Osteoblast (primary cell): ENCODE measurements at regions not wholly inside any gene's neighbourhood (a gene's known extent, or its start where the extent isn't known, plus 50 kb on each side); places are given as distances from the start of the nearest gene placed in this dataset.

ENCODE experiments used
- DNase-seq: peaks from one replicate; pipeline ENCODE4 v3.0.0; 2011; ENCODE audit warnings: low spot score, mixed read lengths; ENCODE audit not compliant: insufficient read length; ENCODE audit errors: missing footprints
- H2AFZ ChIP-seq: 2 replicates; pipeline ENCODE4 v1.6.0; 2011; ENCODE audit warnings: mild to moderate bottlenecking, low read length
- H3K27ac ChIP-seq: 2 replicates; pipeline ENCODE4 v1.5.1; 2011; ENCODE audit warnings: mild to moderate bottlenecking, low read depth, low read length, moderate library complexity
- H3K27me3 ChIP-seq: 2 replicates; pipeline ENCODE4 v1.6.0; 2012; ENCODE audit warnings: mild to moderate bottlenecking, control low read depth, inconsistent platforms, low read length, moderate library complexity; ENCODE audit not compliant: insufficient read depth
- H3K36me3 ChIP-seq: 2 replicates; pipeline ENCODE4 v1.5.1; 2011; ENCODE audit warnings: mild to moderate bottlenecking, low read length, control low read depth, moderate library complexity; ENCODE audit not compliant: insufficient read depth
- H3K4me1 ChIP-seq: 2 replicates; pipeline ENCODE4 v1.5.1; 2011; ENCODE audit warnings: mild to moderate bottlenecking, low read length, control low read depth, moderate library complexity; ENCODE audit not compliant: insufficient read depth
- H3K4me2 ChIP-seq: 2 replicates; pipeline ENCODE4 v1.6.0; 2011; ENCODE audit warnings: mild to moderate bottlenecking, low read length; ENCODE audit not compliant: insufficient read depth
- H3K4me3 ChIP-seq: fragments of 200-600 bp; sonication (generic); 3 replicates; pipeline ENCODE4 v1.5.1; 2012; ENCODE audit warnings: mild to moderate bottlenecking, low read length, inconsistent platforms; ENCODE audit not compliant: insufficient read depth
- H3K79me2 ChIP-seq: 2 replicates; pipeline ENCODE4 v1.6.0; 2012; ENCODE audit warnings: mild to moderate bottlenecking, low read length, control low read depth, inconsistent platforms; ENCODE audit not compliant: insufficient read depth
- H3K9me3 ChIP-seq: 2 replicates; pipeline ENCODE4 v1.5.1; 2011; ENCODE audit warnings: low read depth, low read length, control low read depth
- H4K20me1 ChIP-seq: 2 replicates; pipeline ENCODE4 v1.6.0; 2012; ENCODE audit warnings: mild to moderate bottlenecking, low read length, control low read depth; ENCODE audit not compliant: insufficient read depth
- TF ChIP-seq, protein P1 (sequence below): IDR thresholded peaks from 2 replicates; pipeline ENCODE4 v1.5.1; 2011; ENCODE audit warnings: mild to moderate bottlenecking, low read depth, low read length, moderate library complexity; ENCODE audit errors: extremely low read depth

- DNase-seq: no peak
- no peaks in the 10 kb centered on the region for H3K79me2 ChIP-seq
- H3K4me2 ChIP-seq: no peak overlapping the region
- TF ChIP-seq, protein P1, sequence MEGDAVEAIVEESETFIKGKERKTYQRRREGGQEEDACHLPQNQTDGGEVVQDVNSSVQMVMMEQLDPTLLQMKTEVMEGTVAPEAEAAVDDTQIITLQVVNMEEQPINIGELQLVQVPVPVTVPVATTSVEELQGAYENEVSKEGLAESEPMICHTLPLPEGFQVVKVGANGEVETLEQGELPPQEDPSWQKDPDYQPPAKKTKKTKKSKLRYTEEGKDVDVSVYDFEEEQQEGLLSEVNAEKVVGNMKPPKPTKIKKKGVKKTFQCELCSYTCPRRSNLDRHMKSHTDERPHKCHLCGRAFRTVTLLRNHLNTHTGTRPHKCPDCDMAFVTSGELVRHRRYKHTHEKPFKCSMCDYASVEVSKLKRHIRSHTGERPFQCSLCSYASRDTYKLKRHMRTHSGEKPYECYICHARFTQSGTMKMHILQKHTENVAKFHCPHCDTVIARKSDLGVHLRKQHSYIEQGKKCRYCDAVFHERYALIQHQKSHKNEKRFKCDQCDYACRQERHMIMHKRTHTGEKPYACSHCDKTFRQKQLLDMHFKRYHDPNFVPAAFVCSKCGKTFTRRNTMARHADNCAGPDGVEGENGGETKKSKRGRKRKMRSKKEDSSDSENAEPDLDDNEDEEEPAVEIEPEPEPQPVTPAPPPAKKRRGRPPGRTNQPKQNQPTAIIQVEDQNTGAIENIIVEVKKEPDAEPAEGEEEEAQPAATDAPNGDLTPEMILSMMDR: no peak
- no peaks in the 10 kb centered on the region for H3K9me3 ChIP-seq
- no peak overlapping the region for H3K4me3 ChIP-seq
- no peaks in the 10 kb centered on the region for H3K4me1 ChIP-seq
- no peaks in the 10 kb centered on the region for H4K20me1 ChIP-seq
- H3K27me3 ChIP-seq: no peaks in the 10 kb centered on the region
- H3K36me3 ChIP-seq: no peaks in the 10 kb centered on the region
- H3K27ac ChIP-seq: no peak overlapping the region
- H2AFZ ChIP-seq: no peak overlapping the region
Observed at GRCh38 chr2:6025391-6025790, 333.2 kb downstream of the SOX11 start.

- Histone ChIP-seq H4K20me1 (no peaks in the 10 kb centered on the region), H3K36me3 (no peaks in the 10 kb centered on the region), H3K27me3 (no peaks in the 10 kb centered on the region), H3K9me3 (no peaks in the 10 kb centered on the region), H3K4me1 (no peaks in the 10 kb centered on the region), H3K4me2 (no peak overlapping the region), H3K4me3 (no peak overlapping the region), H2AFZ (no peak overlapping the region), H3K79me2 (no peaks in the 10 kb centered on the region), H3K27ac (no peak overlapping the region)
- TF ChIP-seq, protein P1: no peak
- DNase-seq: no peak
Observed at GRCh38 chr2:6027066-6027465, 334.9 kb downstream of the SOX11 start.

DNA sequence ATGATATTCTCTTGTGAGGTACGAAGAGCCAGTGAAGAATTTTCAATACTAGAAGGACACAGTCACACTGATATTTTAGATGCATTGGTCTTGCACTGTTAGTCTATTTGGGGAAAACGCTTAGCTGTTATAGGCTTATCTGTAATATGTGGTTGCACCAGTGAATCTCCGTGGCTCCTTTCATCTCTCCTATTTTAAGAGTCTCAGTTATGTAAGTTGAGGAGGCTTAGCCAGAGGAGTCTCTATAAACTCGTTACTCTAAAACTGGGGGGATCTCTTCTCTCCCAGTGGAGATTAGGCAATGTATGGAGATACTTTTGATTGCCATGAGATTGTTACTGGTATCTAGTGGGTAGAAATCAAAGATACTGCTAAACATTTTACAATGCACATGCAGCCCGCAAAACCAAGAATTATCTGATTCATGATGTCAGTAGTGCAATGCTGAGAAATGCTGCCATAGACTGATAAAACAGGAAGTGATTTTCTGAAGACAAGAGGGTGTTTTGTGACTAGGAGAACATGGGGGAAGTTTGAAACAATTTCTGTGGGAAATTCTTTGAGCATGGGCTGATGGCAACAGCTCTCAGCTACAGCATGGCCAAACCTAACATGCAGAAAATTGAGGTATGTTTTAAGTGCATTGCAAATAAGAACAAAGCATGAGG is 339.1 kb downstream of the SOX11 start:
- DNase-seq: no peak
- H3K79me2 ChIP-seq: no peaks in the 10 kb centered on the region
- H3K27me3 ChIP-seq: no peaks in the 10 kb centered on the region
- no peak overlapping the region for H3K4me3 ChIP-seq
- H3K36me3 ChIP-seq: no peaks in the 10 kb centered on the region
- H2AFZ ChIP-seq: no peak overlapping the region
- TF ChIP-seq, protein P1: no peak
- no peaks in the 10 kb centered on the region for H4K20me1 ChIP-seq
- H3K9me3 ChIP-seq: no peaks in the 10 kb centered on the region
- no peak overlapping the region for H3K27ac ChIP-seq
- no peak overlapping the region for H3K4me2 ChIP-seq
- no peaks in the 10 kb centered on the region for H3K4me1 ChIP-seq

GRCh38 chr2:6036211-6036610 is 344.0 kb downstream of the SOX11 start:
- Histone ChIP-seq H3K9me3 (no peaks in the 10 kb centered on the region), H3K36me3 (no peaks in the 10 kb centered on the region), H3K27me3 (no peaks in the 10 kb centered on the region), H3K4me3 (no peak overlapping the region), H3K79me2 (no peaks in the 10 kb centered on the region), H3K4me2 (no peak overlapping the region), H4K20me1 (no peaks in the 10 kb centered on the region), H3K4me1 (no peaks in the 10 kb centered on the region), H3K27ac (no peak overlapping the region), H2AFZ (no peak overlapping the region)
- TF ChIP-seq, protein P1: no peak
- DNase-seq: no peak
